HG03045 (cell line): ENCODE measurements at regions not wholly inside any gene's neighbourhood (a gene's known extent, or its start where the extent isn't known, plus 50 kb on each side); places are given as distances from the start of the nearest gene placed in this dataset.

Experiments
- ATAC-seq: cut with Tn5 transposase; IDR thresholded peaks from one replicate; pipeline ENCODE4 v1.9.1; 2021; ENCODE audit warnings: mild to moderate bottlenecking, moderate library complexity; ENCODE audit not compliant: unreplicated experiment

GRCh38 chr2:122451040-122451439 is 695.6 kb downstream of the TSN start:
- no peak for ATAC-seq

DNA sequence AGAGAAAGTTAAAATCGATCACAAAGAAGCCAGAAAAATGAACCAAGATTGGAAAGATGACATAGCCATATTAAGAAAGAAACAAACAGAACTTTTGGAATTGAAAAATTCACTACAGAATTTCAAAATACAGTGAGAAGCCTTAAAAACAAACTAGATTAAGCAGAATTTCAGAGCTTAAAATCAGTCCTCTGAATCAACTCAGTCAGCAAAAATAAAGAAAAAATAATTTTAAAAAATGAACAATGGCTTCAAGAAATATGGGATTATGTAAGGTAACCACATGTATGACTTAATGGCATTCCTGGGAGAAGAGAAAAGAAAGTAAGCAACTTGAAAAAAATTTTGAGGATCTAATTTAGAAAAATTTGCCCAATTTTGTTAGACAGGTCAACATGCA is 696.2 kb downstream of the TSN start:
- no peak for ATAC-seq

DNA sequence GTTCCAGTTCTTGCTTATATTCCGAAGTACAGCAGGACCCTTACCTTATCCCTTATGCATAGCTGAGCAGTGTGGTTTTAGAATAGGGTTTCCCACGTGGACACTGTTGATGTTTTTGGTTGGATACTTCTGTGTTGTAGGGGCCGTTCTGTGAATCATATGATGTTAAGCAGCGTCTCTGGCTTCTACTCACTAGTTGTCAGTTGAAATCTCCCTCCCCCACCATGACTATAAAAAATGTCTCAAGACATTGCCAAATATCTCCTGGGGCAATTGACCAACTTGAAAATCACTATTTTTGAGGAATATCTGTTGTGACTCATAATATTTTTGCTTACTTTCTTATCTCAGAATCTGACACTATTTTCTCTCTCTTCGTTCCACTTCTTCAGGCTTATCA is 713.7 kb downstream of the TSN start:
- ATAC-seq, result no peak

DNA sequence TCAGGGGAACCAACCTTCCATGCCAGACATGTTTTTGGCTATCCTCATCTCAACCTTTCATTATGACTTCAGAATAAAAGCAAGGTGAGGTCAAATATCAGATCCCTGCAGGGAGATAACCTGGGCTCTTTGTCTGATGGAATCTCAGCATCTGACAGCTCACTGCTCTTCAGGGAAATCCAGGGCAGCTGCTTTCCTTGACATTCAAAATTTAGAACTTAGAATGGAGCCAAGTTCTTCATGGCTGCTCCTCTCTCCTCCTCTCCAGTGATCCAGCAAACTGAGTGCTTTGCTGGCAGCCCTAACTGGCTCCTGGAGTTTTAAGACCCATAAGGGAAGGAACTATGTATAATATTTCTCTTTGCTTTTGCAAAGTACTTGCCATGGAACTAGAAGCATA is 716.3 kb downstream of the TSN start:
- ATAC-seq, result no peak

- no peak for ATAC-seq
Measured at GRCh38 chr2:122478117-122478516, 722.7 kb downstream of the TSN start.

DNA sequence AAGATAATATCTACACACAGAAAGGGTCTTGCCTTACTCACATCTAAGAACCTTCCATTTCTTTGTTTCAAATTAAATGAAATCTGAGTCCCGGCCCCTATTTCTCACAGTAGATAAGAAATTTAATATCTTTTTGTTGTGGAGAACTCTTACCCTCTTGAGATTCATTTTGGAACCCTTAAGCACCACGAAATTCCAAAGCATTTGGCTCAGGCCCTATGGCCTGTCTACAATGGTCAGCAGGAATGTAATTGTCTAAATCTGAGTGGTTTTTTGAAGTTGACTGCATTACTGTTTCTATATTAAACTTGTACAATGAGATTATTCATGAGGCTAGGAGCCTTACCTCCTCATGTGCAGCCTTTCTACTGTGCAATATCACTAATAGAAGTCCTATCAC is 723.3 kb downstream of the TSN start:
- no peak for ATAC-seq

DNA sequence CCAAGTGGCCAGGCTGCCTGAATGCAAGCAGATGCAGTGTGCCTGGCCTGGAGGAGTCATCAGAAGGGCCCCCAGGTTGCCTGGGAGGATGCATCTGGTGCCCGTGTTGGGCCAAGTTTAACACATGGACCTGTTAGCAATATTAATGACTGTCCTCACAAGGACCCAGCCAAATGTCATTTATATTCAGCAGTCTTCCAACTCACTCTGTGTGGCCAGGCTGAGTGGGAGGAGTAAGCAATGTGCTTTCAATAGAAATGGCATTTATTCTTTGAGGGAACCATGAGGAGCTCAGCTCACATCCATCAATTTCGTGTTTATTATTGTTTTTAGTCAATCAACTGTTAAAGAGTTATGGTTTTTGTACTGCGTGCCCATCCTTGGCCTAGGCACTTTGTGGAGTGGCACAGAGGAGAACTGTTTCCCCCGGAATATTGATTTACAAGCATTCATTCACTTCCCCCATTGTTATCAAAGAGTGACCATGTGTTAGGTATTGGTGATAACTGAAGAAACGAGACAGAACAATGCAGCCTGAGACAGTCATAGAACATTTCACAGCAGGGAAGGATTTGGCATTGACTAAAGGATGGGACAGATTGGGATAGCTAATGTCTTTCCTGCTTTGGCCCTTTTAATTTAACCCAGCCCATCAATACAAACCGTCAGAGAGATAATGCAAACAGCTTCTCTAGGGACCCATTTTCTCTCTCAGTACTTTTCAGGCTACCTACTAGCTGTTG is 725.2 kb downstream of the TSN start:
- no peak for ATAC-seq

DNA sequence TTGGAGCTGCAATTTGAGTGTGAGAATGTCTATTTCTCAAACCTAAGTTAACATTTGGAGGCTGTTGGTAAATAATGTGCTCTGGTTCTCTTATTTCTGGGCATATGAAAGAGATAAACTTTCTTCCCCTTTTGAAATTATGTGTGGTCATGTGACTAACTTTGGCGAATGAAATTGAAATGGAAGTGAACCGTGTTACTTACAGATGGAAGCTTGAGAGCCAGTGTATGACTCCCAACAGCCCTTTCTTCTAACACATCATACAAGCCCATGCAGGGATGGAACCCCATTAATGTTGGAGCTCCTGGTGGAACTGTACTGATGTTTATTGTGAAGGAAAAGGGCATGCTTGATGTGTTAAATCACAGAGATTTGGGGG is 725.8 kb downstream of the TSN start:
- ATAC-seq, result no peak

GRCh38 chr2:122481717-122482116 is 726.3 kb downstream of the TSN start:
- no peak for ATAC-seq

DNA sequence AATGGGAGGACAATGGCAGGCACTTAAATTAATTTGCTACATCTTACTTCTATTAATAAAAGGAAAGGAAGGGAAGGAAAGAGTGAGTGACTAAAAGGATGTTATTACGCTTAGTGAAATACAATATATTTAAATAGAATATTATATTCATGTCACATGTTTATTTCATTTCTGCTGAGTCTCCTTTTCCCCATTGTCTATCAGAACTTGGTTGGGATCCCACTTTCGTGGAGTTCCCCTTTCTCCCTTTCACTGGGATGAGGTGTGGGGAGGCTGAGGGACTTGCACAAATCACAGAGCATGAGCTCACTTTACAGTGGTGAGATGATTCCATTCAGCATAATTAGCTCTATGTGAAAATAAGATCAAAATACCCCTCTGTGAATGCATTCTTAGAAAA is 730.6 kb downstream of the TSN start:
- no peak for ATAC-seq

DNA sequence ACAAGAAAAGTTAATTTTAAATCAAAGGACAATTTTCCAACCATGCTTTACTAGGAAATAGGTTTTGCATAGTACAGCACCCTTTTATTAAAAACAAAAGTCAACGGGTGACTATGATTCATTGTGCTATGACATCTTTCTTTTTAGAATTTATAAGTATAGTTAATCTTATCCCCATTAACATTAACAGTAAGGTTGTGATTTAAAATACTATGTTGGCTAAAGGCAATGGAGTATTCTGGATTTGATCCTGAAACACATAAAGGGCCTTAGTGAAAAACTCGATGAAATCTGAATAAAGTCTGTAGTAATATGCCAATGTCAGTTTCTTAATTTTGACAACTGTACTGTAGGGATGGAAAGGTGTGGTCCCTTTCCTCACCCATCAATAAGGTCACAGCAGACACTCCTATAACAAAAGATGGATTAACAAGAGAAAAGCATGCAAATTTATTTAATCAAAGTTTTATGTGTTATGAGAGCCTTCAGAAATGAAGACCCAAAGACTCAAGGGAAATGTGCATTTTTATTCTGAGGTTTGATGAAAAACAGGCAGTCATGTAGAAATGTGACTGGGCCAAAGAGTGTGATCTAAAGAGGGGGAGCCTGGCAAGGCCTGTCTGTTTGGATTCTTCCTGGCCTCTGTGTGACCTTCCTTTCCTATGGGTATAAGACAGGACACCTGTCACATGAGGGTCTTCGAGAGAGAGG is 731.4 kb downstream of the TSN start:
- ATAC-seq, result no peak

- no peak for ATAC-seq
Measured at GRCh38 chr2:122491011-122491410, 735.6 kb downstream of the TSN start.

GRCh38 chr2:122500316-122501105 is 745.1 kb downstream of the TSN start:
- no peak for ATAC-seq

GRCh38 chr2:122506620-122507019 is 751.2 kb downstream of the TSN start:
- ATAC-seq, result no peak

DNA sequence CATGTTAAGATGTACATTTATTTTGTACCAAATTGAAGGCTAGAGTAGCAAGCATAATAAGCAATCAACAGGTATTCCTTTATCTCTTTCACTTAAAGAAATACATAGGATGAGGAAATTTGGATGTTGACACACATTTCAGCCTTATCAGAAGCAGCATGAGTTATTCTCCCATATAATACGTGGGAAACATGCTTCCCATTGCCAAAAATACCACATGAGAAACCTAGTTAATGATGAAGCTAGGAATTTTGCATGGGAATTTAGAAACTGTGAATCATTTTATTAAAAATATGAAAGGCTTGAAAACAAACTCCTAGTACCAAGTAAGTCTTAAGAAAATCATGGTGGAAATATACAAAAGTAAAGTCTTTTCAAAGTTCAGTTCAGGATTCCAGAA is 751.8 kb downstream of the TSN start:
- no peak for ATAC-seq

DNA sequence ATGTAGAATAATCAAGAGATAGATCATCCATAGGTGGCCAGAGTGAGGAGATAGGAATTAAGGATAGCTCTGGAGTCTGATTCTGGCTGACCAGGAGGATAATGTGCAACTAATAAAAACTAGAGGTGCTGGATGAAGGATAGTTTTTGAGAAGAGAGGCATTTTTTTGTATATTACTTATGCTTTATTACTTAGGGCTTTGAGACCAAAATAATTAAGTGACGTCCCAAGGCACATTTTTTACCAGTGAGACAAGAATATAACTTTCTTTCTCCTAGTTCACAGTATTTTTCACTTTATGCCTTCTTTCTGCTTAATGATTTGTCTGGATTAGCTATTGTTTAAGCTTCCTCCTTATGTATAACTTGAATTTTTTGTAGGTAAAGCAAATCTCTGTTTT is 756.6 kb downstream of the TSN start:
- ATAC-seq, result no peak

GRCh38 chr2:122514451-122514996 is 759.1 kb downstream of the TSN start:
- no peak for ATAC-seq

GRCh38 chr2:122515731-122516290 is 760.4 kb downstream of the TSN start:
- ATAC-seq, result no peak

- ATAC-seq, result no peak
Measured at GRCh38 chr2:122516775-122517174, 761.3 kb downstream of the TSN start.

DNA sequence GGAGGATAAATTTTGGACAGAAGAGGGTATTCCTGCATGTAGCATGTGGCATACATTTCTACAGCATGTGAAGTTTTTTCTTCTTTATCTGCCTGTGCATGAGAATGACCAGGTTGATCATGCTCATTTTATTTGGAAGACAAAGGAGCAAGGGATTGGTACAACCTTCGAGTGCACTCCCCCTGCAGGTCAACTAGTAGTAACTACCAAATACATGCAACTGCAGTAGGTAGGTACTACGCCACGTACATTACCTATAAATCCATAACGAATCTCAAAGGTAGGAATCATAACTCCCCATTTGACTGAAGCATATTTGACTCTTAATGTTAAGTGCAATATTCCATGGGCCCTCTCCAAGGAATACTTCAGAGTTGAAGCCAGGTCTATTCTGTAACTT is 763.9 kb downstream of the TSN start:
- no peak for ATAC-seq
